ENCODE measurements at regions not wholly inside any gene's neighbourhood (a gene's known extent, or its start where the extent isn't known, plus 50 kb on each side); places are given as distances from the start of the nearest gene placed in this dataset.

GRCh38 chr12:73413974-73414373 is 1123.7 kb upstream of the ATXN7L3B start:
- no peak for DNase-seq
- in situ Hi-C loops (cut with MboI; ENCODE audit: low pct_unique_long_range_greater_than_20kb, low sequenced_read_pairs) = no loop called here

- in situ Hi-C loops (cut with MboI; ENCODE audit: low pct_unique_long_range_greater_than_20kb, low sequenced_read_pairs) = no loop called here
- DNase-seq = no peak
Observed at GRCh38 chr12:73414926-73415325, 1122.7 kb upstream of the ATXN7L3B start.

- in situ Hi-C loops (cut with MboI; ENCODE audit: low pct_unique_long_range_greater_than_20kb, low sequenced_read_pairs) = no loop called here
- DNase-seq = no peak
Observed at GRCh38 chr12:73418541-73418940, 1119.1 kb upstream of the ATXN7L3B start.

GRCh38 chr12:73421832-73422231 is 1115.8 kb upstream of the ATXN7L3B start:
- in situ Hi-C loops (cut with MboI; ENCODE audit: low pct_unique_long_range_greater_than_20kb, low sequenced_read_pairs) = no loop called here

GRCh38 chr12:73424484-73424883 is 1113.2 kb upstream of the ATXN7L3B start:
- in situ Hi-C loops (cut with MboI; ENCODE audit: low pct_unique_long_range_greater_than_20kb, low sequenced_read_pairs) = no loop called here
- DNase-seq = no peak

More at GRCh38 chr12:73421832-73422231, 1115.8 kb upstream of the ATXN7L3B start:
- DNase-seq = no peak

GRCh38 chr12:73445658-73446324 is 1091.8 kb upstream of the ATXN7L3B start:
- in situ Hi-C loops (cut with MboI; ENCODE audit: low pct_unique_long_range_greater_than_20kb, low sequenced_read_pairs) = no loop called here
- DNase-seq = peak; percentile 4

- in situ Hi-C loops (cut with MboI; ENCODE audit: low pct_unique_long_range_greater_than_20kb, low sequenced_read_pairs) = no loop called here
- no peak for DNase-seq
Observed at GRCh38 chr12:73452672-73453469, 1084.8 kb upstream of the ATXN7L3B start.

GRCh38 chr12:73460212-73460611 is 1077.4 kb upstream of the ATXN7L3B start:
- in situ Hi-C loops (cut with MboI; ENCODE audit: low pct_unique_long_range_greater_than_20kb, low sequenced_read_pairs) = no loop called here
- no peak for DNase-seq

GRCh38 chr12:73465106-73465505 is 1072.5 kb upstream of the ATXN7L3B start:
- no peak for DNase-seq
- in situ Hi-C loops (cut with MboI; ENCODE audit: low pct_unique_long_range_greater_than_20kb, low sequenced_read_pairs) = no loop called here

GRCh38 chr12:73486256-73486655 is 1051.4 kb upstream of the ATXN7L3B start:
- in situ Hi-C loops (cut with MboI; ENCODE audit: low pct_unique_long_range_greater_than_20kb, low sequenced_read_pairs) = no loop called here
- DNase-seq = no peak

GRCh38 chr12:73506611-73507010 is 1031.0 kb upstream of the ATXN7L3B start:
- in situ Hi-C loops (cut with MboI; ENCODE audit: low pct_unique_long_range_greater_than_20kb, low sequenced_read_pairs) = no loop called here

GRCh38 chr12:73514672-73515071 is 1023.0 kb upstream of the ATXN7L3B start:
- no peak for DNase-seq
- in situ Hi-C loops (cut with MboI; ENCODE audit: low pct_unique_long_range_greater_than_20kb, low sequenced_read_pairs) = no loop called here

More at GRCh38 chr12:73506611-73507010, 1031.0 kb upstream of the ATXN7L3B start:
- no peak for DNase-seq

GRCh38 chr12:73517859-73518258 is 1019.8 kb upstream of the ATXN7L3B start:
- in situ Hi-C loops (cut with MboI; ENCODE audit: low pct_unique_long_range_greater_than_20kb, low sequenced_read_pairs) = no loop called here

GRCh38 chr12:73529231-73529630 is 1008.4 kb upstream of the ATXN7L3B start:
- in situ Hi-C loops (cut with MboI; ENCODE audit: low pct_unique_long_range_greater_than_20kb, low sequenced_read_pairs) = no loop called here
- no peak for DNase-seq

More at GRCh38 chr12:73517859-73518258, 1019.8 kb upstream of the ATXN7L3B start:
- no peak for DNase-seq

GRCh38 chr12:73529954-73530353 is 1007.7 kb upstream of the ATXN7L3B start:
- in situ Hi-C loops (cut with MboI; ENCODE audit: low pct_unique_long_range_greater_than_20kb, low sequenced_read_pairs) = no loop called here
- no peak for DNase-seq

- in situ Hi-C loops (cut with MboI; ENCODE audit: low pct_unique_long_range_greater_than_20kb, low sequenced_read_pairs) = no loop called here
- DNase-seq = no peak
Observed at GRCh38 chr12:73531752-73532151, 1005.9 kb upstream of the ATXN7L3B start.

- in situ Hi-C loops (cut with MboI; ENCODE audit: low pct_unique_long_range_greater_than_20kb, low sequenced_read_pairs) = no loop called here
Observed at GRCh38 chr12:73547421-73547820, 990.2 kb upstream of the ATXN7L3B start.

GRCh38 chr12:73585136-73585535 is 952.5 kb upstream of the ATXN7L3B start:
- in situ Hi-C loops (cut with MboI; ENCODE audit: low pct_unique_long_range_greater_than_20kb, low sequenced_read_pairs) = no loop called here
- no peak for DNase-seq

More at GRCh38 chr12:73547421-73547820, 990.2 kb upstream of the ATXN7L3B start:
- DNase-seq = no peak

- DNase-seq = no peak
- in situ Hi-C loops (cut with MboI; ENCODE audit: low pct_unique_long_range_greater_than_20kb, low sequenced_read_pairs) = no loop called here
Observed at GRCh38 chr12:73589220-73589619, 948.4 kb upstream of the ATXN7L3B start.

- in situ Hi-C loops (cut with MboI; ENCODE audit: low pct_unique_long_range_greater_than_20kb, low sequenced_read_pairs) = no loop called here
- no peak for DNase-seq
Observed at GRCh38 chr12:73598626-73599025, 939.0 kb upstream of the ATXN7L3B start.

Measured in KBM-7 (cell line).